ENCODE measurements at regions not wholly inside any gene's neighbourhood (a gene's known extent, or its start where the extent isn't known, plus 50 kb on each side); places are given as distances from the start of the nearest gene placed in this dataset.
A peak's percentile ranks its signal among the peaks of the same experiment; 100 is the strongest.
"Not testable (repeated sequence)": the region's sequence is repeated elsewhere in the genome, so short reads cannot be mapped to it uniquely, and the experiment has no call there.

DNA sequence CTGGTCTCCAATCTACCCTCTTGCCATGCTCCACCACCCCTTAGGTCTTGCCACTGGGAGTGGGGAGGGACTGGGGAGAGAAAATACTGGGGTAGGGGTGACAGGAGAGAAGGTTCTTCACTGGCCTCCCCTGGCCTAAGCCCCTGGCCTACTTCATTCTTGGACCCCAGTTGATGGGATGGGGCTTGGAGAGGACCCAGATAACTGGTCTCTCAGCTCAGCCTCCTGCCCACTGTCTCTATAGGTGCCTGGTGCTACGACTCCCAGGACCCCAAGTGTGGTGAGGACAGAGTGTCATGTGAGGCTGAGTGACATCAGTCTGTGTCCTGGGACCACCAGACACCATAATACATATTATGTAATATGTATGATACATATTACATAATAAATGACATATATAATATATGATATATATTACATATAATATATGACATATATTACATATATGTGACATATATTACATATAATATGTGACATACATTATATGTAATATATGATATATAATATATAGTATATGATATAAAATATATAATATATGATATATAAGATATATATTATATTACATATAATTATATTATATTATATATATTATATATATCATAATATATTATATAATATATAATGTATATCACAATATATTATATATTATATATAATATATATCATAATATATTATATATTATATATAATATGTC, 85.1 kb downstream of the USP18 start:
- H3K36me3 ChIP-seq; H3K27ac ChIP-seq; H3K27me3 ChIP-seq; FAIRE-seq; H3K4me1 ChIP-seq; H3K4me3 ChIP-seq; H3K9me3 ChIP-seq; intact Hi-C loops (cut with DNase I); ATAC-seq: not testable (repeated sequence)
- DNase-seq: peak in 1 of 6 donors; percentile 4
- no CpG with 5 or more reads among the region's 1 CpG for WGBS, 2 donors

DNA sequence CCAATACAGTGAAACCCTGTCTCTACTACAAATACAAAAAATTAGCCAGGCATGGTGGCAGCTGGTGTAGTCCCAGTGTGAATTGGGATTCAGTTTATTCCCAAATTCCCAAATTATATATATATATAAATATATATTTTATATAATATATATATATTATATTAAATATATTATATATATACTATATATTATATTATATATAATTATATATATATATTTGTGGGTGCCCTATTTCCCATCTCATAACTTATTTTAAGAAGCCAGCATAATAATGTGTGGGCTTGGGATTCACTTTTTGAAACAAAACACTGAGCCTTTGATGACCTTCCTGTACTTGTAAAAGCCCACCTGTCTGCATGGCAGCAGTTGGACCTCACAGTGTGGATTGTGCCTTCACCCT, 87.4 kb downstream of the USP18 start:
- H3K4me1 ChIP-seq; H3K27ac ChIP-seq; H3K4me3 ChIP-seq; H3K9me3 ChIP-seq; H3K27me3 ChIP-seq; DNase-seq; H3K36me3 ChIP-seq; ATAC-seq; FAIRE-seq; intact Hi-C loops (cut with DNase I): not testable (repeated sequence)

Data from pancreas (tissue), 10 donors.